ENCODE measurements at regions not wholly inside any gene's neighbourhood (a gene's known extent, or its start where the extent isn't known, plus 50 kb on each side); places are given as distances from the start of the nearest gene placed in this dataset.
A peak's percentile ranks its signal among the peaks of the same experiment; 100 is the strongest.
"Not testable (repeated sequence)": the region's sequence is repeated elsewhere in the genome, so short reads cannot be mapped to it uniquely, and the experiment has no call there.

DNA sequence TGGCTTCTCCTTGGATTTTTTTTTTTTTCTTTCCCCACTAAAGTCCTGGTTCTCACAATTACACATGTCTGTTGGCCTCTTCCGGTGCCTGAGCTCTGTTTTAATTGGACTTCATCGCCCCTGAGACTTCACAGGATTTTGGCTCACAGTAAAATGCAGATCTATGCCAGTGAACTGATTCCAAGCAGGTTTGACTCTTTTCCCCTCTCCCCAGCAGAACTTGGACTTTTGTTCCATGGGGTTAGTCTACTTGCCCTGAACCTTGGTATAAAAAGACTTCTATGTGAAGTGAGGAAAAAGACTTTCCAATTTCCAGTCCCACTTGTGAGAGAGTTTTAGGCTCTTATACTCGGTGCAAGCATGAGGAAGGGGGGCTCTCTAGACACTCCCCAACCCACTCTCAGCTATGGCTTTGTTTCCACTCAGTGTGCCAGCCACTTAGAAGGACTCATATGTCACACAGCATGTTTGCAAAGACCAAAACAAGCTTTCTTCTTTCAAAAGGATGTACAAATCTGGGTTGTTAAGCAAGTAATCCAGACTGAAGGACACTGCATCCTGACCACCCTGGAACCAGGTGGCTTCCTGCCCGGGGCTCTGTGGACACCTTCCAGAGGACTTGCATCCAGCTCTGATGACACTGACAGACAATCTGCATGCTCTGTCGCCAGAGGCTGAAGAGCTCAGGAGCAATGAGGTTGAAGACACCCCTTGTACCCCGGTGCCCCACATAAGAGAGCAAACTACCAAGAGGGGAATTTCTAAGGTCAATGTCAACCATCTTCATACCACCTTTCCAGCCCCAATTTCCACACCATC is 221.9 kb upstream of the EGLN3 start:
- no peak for DNase-seq

DNA sequence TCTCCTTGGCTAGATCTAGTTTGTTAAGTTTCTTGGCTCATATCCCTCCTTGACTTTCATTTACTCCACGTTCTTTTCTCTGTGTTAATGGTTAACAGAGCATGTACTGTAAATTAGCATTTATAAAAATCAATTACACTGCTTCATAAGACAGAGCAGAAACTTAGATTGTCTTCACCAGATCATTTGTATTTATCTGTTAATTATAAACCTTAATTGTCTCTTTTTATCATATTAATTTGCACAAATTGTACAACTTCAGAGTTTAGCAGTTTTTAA is 221.2 kb upstream of the EGLN3 start:
- DNase-seq: no peak

GRCh38 chr14:34171431-34172172 is 220.7 kb upstream of the EGLN3 start:
- no peak for DNase-seq

- no peak for DNase-seq
These were observed 220.0 kb upstream of the EGLN3 start for GRCh38 chr14:34170882-34171281.

GRCh38 chr14:34169561-34169960 is 218.7 kb upstream of the EGLN3 start:
- no peak for DNase-seq

GRCh38 chr14:34168656-34169055 is 217.8 kb upstream of the EGLN3 start:
- no peak for DNase-seq

DNA sequence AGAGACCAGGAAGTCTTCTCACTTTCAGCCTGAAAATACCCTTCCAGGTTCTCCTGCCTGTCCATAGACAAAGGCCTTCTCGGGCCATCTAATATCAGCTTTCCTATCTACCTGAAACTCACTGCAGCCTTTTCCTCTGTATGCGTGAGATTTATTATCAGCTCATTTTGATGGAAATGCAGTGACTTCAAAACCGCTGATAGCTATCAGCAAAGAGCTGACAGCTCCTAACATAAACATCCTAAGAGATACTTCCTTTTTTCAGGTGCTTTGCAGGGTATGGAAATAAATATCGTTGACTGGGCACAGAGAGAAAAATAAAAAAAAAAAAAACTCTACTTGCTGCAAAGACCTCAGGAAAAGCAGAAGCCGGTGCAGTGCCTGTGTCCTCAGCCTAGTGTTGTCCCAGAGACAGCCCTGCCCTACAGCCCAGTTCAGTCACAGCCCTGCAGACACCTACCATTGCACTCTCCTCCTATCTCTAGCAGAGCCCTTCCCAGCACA is 215.0 kb upstream of the EGLN3 start:
- no peak for DNase-seq

- no peak for DNase-seq
These were observed 213.4 kb upstream of the EGLN3 start for GRCh38 chr14:34164162-34164864.

DNA sequence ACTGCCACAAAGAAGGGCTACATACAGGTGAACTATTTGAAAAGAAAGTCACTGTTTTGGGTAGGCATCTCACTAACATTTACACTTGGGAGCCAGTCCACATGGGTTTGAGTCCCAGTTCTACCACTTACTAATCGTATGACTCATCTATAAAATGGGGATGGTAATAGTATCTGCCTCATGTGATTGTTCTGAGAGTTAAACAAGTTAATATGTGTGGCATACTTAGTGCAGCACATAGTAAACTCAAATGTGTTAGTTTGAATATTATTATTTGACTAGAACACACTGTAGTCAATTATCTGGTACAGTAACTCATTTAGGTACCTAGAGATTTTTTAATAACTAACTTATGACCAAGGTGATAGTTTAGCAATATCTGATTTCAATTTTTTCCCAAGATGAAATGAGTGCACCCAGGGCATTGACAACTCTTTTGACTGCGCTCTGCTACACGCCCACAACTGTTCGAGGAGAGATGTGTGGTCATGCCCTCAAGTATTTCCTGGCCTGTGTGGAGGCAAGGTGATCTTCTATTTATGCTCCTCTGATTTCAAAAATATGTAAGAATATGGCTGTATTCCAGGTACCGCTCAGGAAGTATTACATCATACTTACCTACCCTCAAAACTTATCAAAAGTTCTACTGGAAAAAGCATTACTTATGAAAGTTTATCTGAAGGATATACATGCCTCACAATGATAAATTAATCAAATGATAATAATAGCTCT is 210.6 kb upstream of the EGLN3 start:
- DNase-seq: no peak

DNA sequence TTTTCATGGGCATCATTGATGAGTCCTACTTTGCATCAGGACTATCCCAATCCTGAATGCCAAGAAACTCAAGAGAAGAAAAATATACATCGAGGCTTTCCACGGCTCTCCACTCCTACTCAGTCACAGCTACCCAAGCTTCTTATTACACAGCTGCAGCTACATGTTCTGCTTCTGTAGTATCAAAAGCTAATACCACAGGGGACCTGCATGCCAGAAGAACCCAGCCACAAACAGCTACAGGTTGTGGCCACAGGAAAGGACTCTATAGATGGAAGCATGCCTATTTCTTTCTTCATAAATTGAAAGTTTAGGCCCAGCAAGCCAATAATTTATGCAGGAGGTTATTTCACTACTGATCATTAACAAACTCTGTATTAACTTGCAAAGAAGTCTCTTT is 209.7 kb upstream of the EGLN3 start:
- DNase-seq: no peak

GRCh38 chr14:34157651-34158050 is 206.8 kb upstream of the EGLN3 start:
- DNase-seq: no peak

- DNase-seq: no peak
These were observed 196.6 kb upstream of the EGLN3 start for GRCh38 chr14:34147461-34147860.

GRCh38 chr14:34140127-34140526 is 189.3 kb upstream of the EGLN3 start:
- DNase-seq: not testable (repeated sequence)

- DNase-seq: peak; percentile 34
These were observed 188.6 kb upstream of the EGLN3 start for GRCh38 chr14:34139160-34140121.

DNA sequence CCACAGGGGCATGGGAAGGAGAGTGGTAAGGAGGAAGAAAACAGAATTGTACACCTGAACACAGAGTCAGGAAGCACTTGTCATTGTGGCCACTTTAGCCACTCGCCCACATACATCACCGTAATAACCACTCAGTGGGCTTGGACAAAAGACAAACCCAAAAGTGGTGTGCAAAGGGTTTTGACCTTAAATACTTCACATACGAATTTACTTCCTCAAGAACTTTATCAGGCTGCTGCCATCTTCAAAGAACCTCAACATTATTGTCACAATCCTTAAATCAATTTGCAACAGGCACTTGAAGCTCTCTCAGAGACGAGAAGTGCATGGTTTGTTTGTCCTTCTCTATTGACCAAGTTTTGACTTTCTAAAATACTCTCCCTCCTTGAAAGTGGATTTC is 187.3 kb upstream of the EGLN3 start:
- no peak for DNase-seq

DNA sequence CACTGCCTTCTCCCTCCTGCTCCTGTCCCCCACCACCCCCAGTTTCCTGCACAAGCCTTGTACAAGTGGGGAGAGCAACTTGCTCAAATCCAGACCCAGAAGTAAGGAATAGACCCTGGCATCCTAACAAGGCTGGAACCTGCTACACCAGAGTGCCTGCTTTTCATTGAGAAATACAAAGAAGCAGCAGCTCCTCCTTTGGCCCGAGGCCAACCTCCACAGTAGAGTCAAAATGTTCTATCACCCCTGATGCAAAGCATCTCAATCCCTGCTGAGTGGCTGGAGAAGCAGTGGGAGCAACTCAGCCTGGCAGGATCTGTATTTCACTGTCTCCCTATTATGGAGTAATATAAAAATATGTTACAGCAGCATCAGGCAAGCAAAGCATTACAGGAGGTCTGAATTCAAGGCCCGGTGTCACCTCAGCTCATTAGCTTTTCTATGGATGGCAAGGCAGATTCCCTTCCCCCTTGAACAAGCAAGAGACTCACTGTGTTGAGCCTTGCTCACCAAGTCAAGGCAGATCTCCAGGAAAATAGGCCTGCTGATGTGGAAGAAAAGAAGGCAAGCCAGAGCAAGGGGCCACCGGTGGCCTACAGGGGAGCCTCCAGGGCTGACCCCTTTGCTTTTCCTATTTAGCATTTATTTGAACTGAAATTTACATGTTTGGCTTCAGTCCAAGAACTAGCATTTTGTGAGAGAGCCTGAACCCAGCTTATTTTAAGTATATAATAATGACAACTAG is 186.3 kb upstream of the EGLN3 start:
- DNase-seq: no peak

- no peak for DNase-seq
These were observed 184.6 kb upstream of the EGLN3 start for GRCh38 chr14:34135492-34135891.

- no peak for DNase-seq
These were observed 183.6 kb upstream of the EGLN3 start for GRCh38 chr14:34134484-34134883.

GRCh38 chr14:34129927-34130552 is 179.2 kb upstream of the EGLN3 start:
- DNase-seq: no peak

DNA sequence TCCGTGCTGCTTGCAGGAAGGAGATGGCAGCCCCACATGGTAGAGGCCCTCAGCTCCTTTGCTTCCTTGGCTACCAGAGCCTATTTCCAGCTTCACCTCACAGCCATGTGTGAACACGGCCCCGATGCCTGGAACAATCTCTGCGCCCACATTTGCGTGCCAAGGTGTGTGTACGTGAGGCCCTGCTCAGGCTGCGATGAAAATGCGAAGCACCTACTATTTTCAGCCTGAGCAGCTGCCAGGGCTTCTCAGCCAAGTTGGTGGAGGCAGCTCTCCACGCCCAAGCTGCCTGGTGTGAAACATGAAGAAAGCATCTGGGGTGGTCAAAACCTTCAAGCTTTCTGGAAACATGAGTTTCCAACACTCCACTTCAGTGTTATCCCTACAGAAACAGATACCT is 177.8 kb upstream of the EGLN3 start:
- DNase-seq: no peak

DNA sequence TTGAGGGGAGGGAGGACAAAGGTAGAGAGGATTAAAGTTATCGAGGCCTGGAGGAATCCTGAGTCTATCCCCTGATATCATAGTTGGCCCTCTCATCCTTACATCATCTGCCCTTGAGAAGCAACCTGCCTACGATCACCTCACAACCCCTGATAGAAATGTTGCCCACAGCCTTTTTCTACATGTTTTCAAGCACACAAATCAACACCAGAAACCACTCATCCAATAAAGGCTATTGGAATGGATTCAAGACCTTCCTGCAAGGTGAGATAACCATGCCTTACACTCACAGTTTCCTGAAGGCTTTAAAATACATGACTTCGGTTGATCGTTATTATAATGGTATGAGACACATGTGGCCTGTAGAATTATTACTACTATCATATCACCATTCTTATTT is 175.7 kb upstream of the EGLN3 start:
- no peak for DNase-seq

All from NCI-H146 (cell line).